HG02973 (cell line): ENCODE measurements at regions not wholly inside any gene's neighbourhood (a gene's known extent, or its start where the extent isn't known, plus 50 kb on each side); places are given as distances from the start of the nearest gene placed in this dataset.

Experiments used
- ATAC-seq: cut with Tn5 transposase; IDR thresholded peaks from one replicate; pipeline ENCODE4 v1.9.1; 2021; ENCODE audit warnings: moderate library complexity; ENCODE audit not compliant: unreplicated experiment

DNA sequence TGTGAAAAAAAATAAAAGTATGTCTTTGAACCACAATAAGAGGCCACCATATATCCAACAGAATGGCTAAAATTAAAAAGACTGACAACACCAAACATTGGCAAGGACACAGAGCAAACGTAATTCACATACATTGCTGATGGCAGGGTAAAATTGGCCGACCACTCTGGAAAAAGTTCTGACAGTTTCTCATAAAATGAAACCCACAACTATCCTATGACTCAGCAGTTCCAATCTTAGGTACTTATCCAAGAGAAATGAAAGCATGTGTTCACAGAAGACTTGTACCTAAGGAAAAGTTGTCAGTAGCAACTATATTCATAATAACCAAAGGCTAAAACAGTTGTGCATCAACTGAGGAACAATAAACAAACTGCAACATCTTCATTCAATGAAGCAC is 357.3 kb upstream of the XYLT1 start:
- ATAC-seq = no peak

DNA sequence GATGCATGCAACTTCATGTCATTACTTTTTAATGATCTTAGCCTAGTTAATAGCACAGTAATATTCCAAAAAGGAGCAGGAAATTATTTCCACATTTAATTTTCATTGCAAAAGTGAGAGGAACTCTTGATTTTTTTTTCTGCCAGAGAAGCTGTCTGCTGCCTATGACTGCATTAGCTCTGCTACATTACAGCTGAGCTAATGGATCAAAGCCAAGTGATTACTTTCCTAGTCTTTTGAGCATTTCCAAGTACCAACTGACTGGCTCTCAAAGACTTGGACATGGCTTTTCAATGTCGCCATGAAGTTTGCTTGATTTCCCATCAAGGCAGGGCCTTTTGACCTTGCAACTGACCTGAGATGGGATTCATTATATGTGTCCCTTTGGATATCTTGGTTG is 356.6 kb upstream of the XYLT1 start:
- ATAC-seq = no peak

DNA sequence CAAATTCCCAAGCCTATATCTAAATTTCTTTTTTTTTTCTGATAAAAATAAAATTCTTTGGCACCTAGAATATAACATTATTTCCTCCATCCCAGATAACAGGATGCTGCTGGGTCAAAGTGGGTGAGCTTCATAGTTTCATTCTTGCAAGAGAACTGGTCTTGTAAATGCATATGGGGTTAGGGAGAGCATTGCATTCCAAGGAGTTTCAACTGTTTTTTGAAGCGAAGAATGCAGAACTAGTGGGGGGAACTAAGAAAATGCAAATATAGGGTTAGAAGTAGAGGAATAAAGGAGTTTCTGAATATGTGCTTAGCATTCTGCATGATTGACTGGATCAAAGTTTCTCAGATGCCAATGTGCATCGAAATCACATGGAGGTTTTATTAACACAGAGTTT is 347.2 kb upstream of the XYLT1 start:
- no peak for ATAC-seq

DNA sequence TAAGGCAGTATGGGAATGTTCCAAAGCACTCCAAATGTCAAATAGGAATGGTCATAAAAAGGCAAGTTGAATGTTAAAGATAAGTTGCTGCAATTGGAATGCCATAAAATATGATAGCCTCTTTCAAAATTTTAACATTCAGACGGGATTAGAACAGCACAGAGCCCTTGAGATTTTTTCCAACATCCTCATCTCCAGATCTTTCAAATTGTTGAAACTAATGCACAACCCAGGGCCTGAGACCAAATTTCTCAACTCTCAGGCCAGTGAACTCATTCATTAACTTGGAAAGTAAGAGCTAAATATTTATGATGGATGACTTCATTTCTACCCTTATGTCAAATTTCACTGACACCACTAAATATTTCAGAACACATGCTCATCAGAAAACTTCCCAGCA is 346.5 kb upstream of the XYLT1 start:
- ATAC-seq = no peak

DNA sequence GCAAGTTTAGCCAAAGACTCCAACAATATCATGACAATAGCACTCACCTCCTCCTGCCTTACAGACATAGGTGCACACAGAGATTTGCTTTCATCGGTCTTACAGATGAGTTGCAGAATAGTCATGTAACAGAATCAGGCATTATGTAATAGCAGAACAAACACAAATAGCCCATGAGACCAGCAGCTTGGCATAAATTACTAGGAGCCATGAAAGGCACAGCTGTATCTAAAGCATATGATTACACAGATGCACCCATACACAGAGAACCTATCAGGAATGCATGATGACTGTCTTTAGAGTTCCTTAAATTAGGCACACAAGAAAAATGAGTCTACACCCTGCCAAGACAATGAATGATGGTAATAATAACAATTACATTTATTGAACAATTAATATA is 342.0 kb upstream of the XYLT1 start:
- no peak for ATAC-seq

GRCh38 chr16:17804857-17805256 is 334.1 kb upstream of the XYLT1 start:
- no peak for ATAC-seq

GRCh38 chr16:17803625-17804410 is 333.1 kb upstream of the XYLT1 start:
- ATAC-seq = no peak

DNA sequence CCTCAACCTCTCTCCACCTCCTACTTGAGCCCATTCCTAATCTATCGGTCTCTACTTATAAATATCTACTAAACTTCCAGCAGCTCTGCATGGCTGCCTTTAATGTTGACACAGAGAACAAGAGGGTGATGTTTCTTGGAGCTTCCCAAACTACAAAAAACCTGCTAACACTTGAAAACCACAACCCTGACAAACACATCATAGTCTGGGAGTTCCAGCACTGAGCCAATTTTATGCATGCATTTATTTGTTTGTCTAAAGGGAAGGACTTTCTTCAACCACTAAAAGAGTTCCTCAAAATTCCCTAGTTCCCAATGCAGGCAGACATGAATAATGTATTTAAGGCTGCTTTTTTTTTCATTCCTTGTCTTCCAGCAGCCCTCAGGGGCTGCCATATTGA is 331.8 kb upstream of the XYLT1 start:
- no peak for ATAC-seq

DNA sequence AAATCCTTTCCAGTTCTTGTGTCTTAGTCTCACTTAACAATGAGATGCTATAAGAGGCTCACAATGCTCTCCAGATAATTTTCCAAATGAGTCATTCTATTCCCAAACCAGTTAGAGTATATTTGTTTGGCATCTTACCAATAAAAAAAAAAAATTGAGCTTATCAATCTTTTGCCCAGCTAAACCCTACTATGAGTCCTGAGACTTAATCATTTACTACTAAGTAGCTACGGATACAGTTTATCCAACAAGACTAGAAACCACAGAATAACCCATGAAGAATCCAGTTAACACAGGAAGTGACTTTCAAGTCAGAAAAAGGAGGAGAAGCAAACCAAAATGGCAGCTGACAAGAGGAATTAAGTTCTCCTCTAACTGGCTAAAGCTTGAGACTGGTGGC is 330.3 kb upstream of the XYLT1 start:
- ATAC-seq = no peak

DNA sequence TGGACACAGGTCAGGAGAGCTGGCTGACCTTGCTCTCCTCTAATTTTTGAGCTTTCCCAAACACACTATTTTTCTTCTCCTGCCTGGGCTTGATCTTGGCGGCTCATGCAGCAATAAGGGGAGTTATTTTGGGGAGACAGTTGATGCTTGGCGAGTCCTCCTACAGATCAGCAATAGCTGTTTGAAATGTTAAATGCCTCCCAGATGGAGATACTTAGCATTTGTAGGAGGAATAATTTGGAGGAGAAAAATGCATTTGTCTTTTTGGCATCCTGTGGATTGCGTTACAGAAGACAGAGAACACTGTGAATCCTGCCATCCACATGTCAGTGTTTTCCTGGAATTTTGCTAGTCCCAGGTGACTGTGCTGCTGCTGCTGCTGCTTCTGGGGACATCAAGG is 328.0 kb upstream of the XYLT1 start:
- ATAC-seq = no peak

GRCh38 chr16:17793354-17793753 is 322.6 kb upstream of the XYLT1 start:
- no peak for ATAC-seq

- ATAC-seq = no peak
Observed at GRCh38 chr16:17784073-17784472, 313.3 kb upstream of the XYLT1 start.

GRCh38 chr16:17780181-17780580 is 309.4 kb upstream of the XYLT1 start:
- ATAC-seq = no peak

- ATAC-seq = no peak
Observed at GRCh38 chr16:17777408-17777863, 306.7 kb upstream of the XYLT1 start.

GRCh38 chr16:17776888-17777287 is 306.1 kb upstream of the XYLT1 start:
- ATAC-seq = no peak

GRCh38 chr16:17776465-17776864 is 305.7 kb upstream of the XYLT1 start:
- no peak for ATAC-seq

- no peak for ATAC-seq
Observed at GRCh38 chr16:17775061-17775460, 304.3 kb upstream of the XYLT1 start.

DNA sequence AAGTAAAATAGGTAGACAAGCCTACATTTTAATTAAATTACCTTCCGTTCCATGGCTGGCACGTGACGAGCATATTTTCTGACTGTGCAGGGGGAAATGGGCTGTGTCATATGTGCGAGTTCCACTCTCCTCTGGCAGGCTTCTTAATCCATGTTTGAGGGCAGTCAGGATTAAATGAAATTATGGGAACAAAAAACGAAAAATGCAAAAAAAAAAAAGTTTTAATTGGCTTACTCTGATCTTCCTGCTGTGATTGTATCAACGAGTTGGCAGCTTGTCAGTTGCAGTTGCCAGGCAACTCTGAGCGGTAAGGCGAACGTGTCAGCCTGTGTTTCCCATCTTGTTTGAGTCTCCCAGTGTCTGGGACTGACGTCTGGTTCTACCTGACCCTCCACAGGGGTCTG is 302.9 kb upstream of the XYLT1 start:
- no peak for ATAC-seq

GRCh38 chr16:17770104-17770503 is 299.3 kb upstream of the XYLT1 start:
- no peak for ATAC-seq

GRCh38 chr16:17769065-17769464 is 298.3 kb upstream of the XYLT1 start:
- no peak for ATAC-seq

- ATAC-seq = no peak
Observed at GRCh38 chr16:17768257-17768656, 297.5 kb upstream of the XYLT1 start.

DNA sequence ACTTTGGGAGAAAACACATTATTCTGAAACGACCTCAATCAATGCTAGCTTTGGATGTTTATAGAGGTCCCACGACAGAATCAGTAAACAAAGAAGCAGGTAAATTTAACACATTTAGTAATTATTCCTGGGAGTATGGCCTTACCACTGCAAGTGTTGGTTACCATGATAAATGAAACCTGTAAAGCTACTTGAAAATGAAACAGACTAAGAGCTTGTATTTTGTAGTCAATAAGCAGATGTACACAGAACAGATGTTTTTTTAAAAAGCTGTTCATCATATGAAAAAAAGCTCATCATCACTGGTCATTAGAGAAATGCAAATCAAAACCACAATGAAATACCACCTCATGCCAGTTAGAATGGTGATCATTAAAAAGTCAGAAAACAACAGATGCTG is 295.3 kb upstream of the XYLT1 start:
- ATAC-seq = no peak
